ENCODE measurements at regions not wholly inside any gene's neighbourhood (a gene's known extent, or its start where the extent isn't known, plus 50 kb on each side); places are given as distances from the start of the nearest gene placed in this dataset.

- no peak for ATAC-seq
- no peaks in the 10 kb centered on the region for H3K9me3 ChIP-seq
- TF ChIP-seq, protein P1, sequence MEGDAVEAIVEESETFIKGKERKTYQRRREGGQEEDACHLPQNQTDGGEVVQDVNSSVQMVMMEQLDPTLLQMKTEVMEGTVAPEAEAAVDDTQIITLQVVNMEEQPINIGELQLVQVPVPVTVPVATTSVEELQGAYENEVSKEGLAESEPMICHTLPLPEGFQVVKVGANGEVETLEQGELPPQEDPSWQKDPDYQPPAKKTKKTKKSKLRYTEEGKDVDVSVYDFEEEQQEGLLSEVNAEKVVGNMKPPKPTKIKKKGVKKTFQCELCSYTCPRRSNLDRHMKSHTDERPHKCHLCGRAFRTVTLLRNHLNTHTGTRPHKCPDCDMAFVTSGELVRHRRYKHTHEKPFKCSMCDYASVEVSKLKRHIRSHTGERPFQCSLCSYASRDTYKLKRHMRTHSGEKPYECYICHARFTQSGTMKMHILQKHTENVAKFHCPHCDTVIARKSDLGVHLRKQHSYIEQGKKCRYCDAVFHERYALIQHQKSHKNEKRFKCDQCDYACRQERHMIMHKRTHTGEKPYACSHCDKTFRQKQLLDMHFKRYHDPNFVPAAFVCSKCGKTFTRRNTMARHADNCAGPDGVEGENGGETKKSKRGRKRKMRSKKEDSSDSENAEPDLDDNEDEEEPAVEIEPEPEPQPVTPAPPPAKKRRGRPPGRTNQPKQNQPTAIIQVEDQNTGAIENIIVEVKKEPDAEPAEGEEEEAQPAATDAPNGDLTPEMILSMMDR (IDR thresholded peaks at IDR 0.05) = no peak
- no peak overlapping the region for H3K4me3 ChIP-seq
- intact Hi-C loops (cut with DNase I) = no loop called here
- H3K36me3 ChIP-seq = no peaks in the 10 kb centered on the region
- no peaks in the 10 kb centered on the region for H3K4me1 ChIP-seq
- DNase-seq = no peak
- H3K27ac ChIP-seq = no peak overlapping the region
- H3K27me3 ChIP-seq (ENCODE audit: low read depth) = no peaks in the 10 kb centered on the region
These were observed 72.3 kb downstream of the GMNC start for GRCh38 chr3:190790185-190790584.

GRCh38 chr3:190786898-190787297, 75.6 kb downstream of the GMNC start:
- Histone ChIP-seq H3K4me1 (no peaks in the 10 kb centered on the region), H3K9me3 (no peaks in the 10 kb centered on the region), H3K27ac (no peak overlapping the region), H3K27me3 (ENCODE audit: low read depth) (no peaks in the 10 kb centered on the region), H3K36me3 (no peaks in the 10 kb centered on the region), H3K4me3 (no peak overlapping the region)
- TF ChIP-seq, protein P1 (IDR thresholded peaks at IDR 0.05) = no peak
- DNase-seq = no peak
- no peak for ATAC-seq
- intact Hi-C loops (cut with DNase I) = no loop called here

DNA sequence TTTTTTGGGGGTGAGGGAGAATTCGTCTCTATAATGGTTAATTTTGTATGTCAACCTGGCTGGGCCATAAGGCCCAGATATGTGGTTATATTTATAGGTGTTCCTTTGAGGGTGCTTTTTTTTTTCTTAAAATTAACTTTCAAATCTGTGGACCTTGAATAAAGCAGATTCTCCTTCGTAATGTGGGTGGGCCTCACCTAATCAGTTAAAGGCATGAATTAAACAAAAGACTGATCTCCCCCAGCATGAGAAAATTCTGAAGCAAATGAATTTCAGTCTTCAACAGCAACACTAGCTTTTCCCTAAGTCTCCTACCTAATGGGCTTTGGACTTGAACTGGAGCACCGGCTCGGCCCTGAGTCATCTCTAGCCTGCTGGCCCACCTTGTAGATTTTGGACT, 77.4 kb downstream of the GMNC start:
- ATAC-seq = no peak
- intact Hi-C loops (cut with DNase I) = no loop called here
- Histone ChIP-seq H3K9me3 (no peaks in the 10 kb centered on the region), H3K27ac (no peak overlapping the region), H3K27me3 (ENCODE audit: low read depth) (no peaks in the 10 kb centered on the region), H3K4me3 (no peak overlapping the region), H3K4me1 (no peaks in the 10 kb centered on the region), H3K36me3 (no peaks in the 10 kb centered on the region)
- DNase-seq = no peak
- TF ChIP-seq, protein P1 (IDR thresholded peaks at IDR 0.05) = no peak

DNA sequence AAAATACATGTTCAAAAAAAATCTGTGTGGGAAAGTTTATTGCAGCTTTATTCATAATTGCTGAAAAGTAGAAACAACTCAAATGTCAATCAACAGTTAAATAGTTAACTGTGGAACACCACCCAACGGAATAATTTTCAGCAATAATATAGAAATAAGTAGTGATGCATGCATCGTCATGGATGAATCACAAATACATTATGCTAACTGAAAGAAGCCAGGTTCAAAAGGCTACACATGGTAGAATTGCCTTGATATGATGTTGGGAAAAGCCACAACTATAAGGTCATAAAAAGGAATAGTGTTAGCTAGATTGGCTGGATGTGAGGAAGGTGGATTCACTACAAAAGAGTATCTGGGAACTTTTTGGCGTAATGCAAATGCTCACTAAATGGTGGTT, 82.0 kb downstream of the GMNC start:
- TF ChIP-seq, protein P1 (IDR thresholded peaks at IDR 0.05) = no peak
- DNase-seq (no peak), ATAC-seq (no peak)
- Histone ChIP-seq H3K27ac (no peak overlapping the region), H3K9me3 (no peaks in the 10 kb centered on the region), H3K36me3 (no peaks in the 10 kb centered on the region), H3K4me3 (no peak overlapping the region), H3K4me1 (no peaks in the 10 kb centered on the region), H3K27me3 (ENCODE audit: low read depth) (no peaks in the 10 kb centered on the region)
- intact Hi-C loops (cut with DNase I) = no loop called here

GRCh38 chr3:190774633-190775032, 87.9 kb downstream of the GMNC start:
- H3K9me3 ChIP-seq = peaks cover 9% of the 10 kb centered on the region
- no peaks in the 10 kb centered on the region for H3K36me3 ChIP-seq
- no peaks in the 10 kb centered on the region for H3K27me3 ChIP-seq (ENCODE audit: low read depth)
- H3K4me3 ChIP-seq = no peak overlapping the region
- H3K4me1 ChIP-seq = no peaks in the 10 kb centered on the region
- ATAC-seq = no peak
- no peak for DNase-seq
- intact Hi-C loops (cut with DNase I) = no loop called here
- TF ChIP-seq, protein P1 (IDR thresholded peaks at IDR 0.05) = no peak
- no peak overlapping the region for H3K27ac ChIP-seq

GRCh38 chr3:190773948-190774347, 88.5 kb downstream of the GMNC start:
- H3K4me1 ChIP-seq = no peaks in the 10 kb centered on the region
- intact Hi-C loops (cut with DNase I) = no loop called here
- H3K27me3 ChIP-seq (ENCODE audit: low read depth) = no peaks in the 10 kb centered on the region
- H3K9me3 ChIP-seq = peaks cover 9% of the 10 kb centered on the region
- ATAC-seq = no peak
- no peaks in the 10 kb centered on the region for H3K36me3 ChIP-seq
- no peak overlapping the region for H3K27ac ChIP-seq
- H3K4me3 ChIP-seq = no peak overlapping the region
- TF ChIP-seq, protein P1 (IDR thresholded peaks at IDR 0.05) = no peak
- DNase-seq = no peak

Measured in lower lobe of right lung (tissue), 2 donors.